Brain pericyte (primary cell): ENCODE measurements at regions not wholly inside any gene's neighbourhood (a gene's known extent, or its start where the extent isn't known, plus 50 kb on each side); places are given as distances from the start of the nearest gene placed in this dataset.

Experiments
- DNase-seq: peaks from one replicate; pipeline ENCODE4 v3.0.0-alpha.2; 2012; ENCODE audit warnings: low read depth, low spot score

GRCh38 chr18:41545091-41545888 is 409.7 kb upstream of the PIK3C3 start:
- DNase-seq = no peak

GRCh38 chr18:41543815-41544214 is 411.2 kb upstream of the PIK3C3 start:
- DNase-seq = no peak

GRCh38 chr18:41540237-41540871 is 414.7 kb upstream of the PIK3C3 start:
- DNase-seq = no peak

- DNase-seq = no peak
Measured at GRCh38 chr18:41538751-41539150, 416.3 kb upstream of the PIK3C3 start.

- DNase-seq = no peak
Measured at GRCh38 chr18:41537666-41538065, 417.4 kb upstream of the PIK3C3 start.

- DNase-seq = no peak
Measured at GRCh38 chr18:41532344-41533086, 422.5 kb upstream of the PIK3C3 start.

GRCh38 chr18:41530970-41531369 is 424.1 kb upstream of the PIK3C3 start:
- DNase-seq = no peak

GRCh38 chr18:41529093-41529492 is 425.9 kb upstream of the PIK3C3 start:
- no peak for DNase-seq

- no peak for DNase-seq
Measured at GRCh38 chr18:41526054-41526453, 429.0 kb upstream of the PIK3C3 start.

- no peak for DNase-seq
Measured at GRCh38 chr18:41524674-41525470, 430.2 kb upstream of the PIK3C3 start.

- DNase-seq = no peak
Measured at GRCh38 chr18:41517142-41517541, 437.9 kb upstream of the PIK3C3 start.

- DNase-seq = no peak
Measured at GRCh38 chr18:41513438-41513837, 441.6 kb upstream of the PIK3C3 start.

GRCh38 chr18:41504316-41504715 is 450.7 kb upstream of the PIK3C3 start:
- DNase-seq = no peak

GRCh38 chr18:41501848-41502247 is 453.2 kb upstream of the PIK3C3 start:
- DNase-seq = no peak

GRCh38 chr18:41499345-41499744 is 455.7 kb upstream of the PIK3C3 start:
- DNase-seq = no peak

- no peak for DNase-seq
Measured at GRCh38 chr18:41490861-41491260, 464.2 kb upstream of the PIK3C3 start.

- DNase-seq = no peak
Measured at GRCh38 chr18:41486575-41486974, 468.5 kb upstream of the PIK3C3 start.

GRCh38 chr18:41484069-41484468 is 471.0 kb upstream of the PIK3C3 start:
- DNase-seq = no peak

- DNase-seq = no peak
Measured at GRCh38 chr18:41482501-41482900, 472.5 kb upstream of the PIK3C3 start.

GRCh38 chr18:41466436-41467160 is 488.4 kb upstream of the PIK3C3 start:
- no peak for DNase-seq

- DNase-seq = no peak
Measured at GRCh38 chr18:41465386-41465785, 489.6 kb upstream of the PIK3C3 start.
